ENCODE measurements at regions not wholly inside any gene's neighbourhood (a gene's known extent, or its start where the extent isn't known, plus 50 kb on each side); places are given as distances from the start of the nearest gene placed in this dataset.

DNA sequence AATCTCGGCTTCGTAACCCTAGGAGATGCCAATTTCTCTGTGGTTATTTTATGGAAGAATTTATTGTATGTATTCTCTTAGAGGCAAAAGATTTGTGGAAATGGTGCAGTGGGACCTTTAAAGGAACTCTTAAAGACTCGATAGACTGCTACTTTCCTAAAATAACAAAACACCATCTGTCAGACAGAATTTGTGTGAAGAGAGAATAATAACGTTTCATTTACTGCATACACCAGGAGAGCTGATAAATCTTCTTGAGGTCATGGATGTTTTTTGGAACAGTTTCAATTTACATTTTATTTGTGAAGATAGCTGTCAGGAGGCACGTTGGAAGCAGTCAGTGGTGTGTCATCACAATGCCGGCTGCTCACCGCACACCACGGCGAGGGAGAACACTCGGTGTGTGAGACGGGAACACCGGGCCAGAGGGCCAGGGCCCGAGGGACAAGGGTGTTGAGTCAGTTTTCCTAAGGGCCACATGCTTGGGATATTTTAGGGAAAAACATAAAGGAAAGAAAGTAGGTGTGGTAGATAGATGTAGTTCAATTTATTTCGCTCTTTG, 1681.0 kb upstream of the DDX18 start:
- H3K9me3 ChIP-seq, result no peaks in the 10 kb centered on the region
- no peak for DNase-seq
- no peaks in the 10 kb centered on the region for H3K4me1 ChIP-seq
- no peaks in the 10 kb centered on the region for H3K27me3 ChIP-seq
- no peaks in the 10 kb centered on the region for H3K36me3 ChIP-seq
- H3K4me3 ChIP-seq (ENCODE audit: low read depth, low read length), result no peak overlapping the region
- TF ChIP-seq, protein P1, sequence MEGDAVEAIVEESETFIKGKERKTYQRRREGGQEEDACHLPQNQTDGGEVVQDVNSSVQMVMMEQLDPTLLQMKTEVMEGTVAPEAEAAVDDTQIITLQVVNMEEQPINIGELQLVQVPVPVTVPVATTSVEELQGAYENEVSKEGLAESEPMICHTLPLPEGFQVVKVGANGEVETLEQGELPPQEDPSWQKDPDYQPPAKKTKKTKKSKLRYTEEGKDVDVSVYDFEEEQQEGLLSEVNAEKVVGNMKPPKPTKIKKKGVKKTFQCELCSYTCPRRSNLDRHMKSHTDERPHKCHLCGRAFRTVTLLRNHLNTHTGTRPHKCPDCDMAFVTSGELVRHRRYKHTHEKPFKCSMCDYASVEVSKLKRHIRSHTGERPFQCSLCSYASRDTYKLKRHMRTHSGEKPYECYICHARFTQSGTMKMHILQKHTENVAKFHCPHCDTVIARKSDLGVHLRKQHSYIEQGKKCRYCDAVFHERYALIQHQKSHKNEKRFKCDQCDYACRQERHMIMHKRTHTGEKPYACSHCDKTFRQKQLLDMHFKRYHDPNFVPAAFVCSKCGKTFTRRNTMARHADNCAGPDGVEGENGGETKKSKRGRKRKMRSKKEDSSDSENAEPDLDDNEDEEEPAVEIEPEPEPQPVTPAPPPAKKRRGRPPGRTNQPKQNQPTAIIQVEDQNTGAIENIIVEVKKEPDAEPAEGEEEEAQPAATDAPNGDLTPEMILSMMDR (IDR thresholded peaks at IDR 0.05; ENCODE audit: low read depth, low read length), result no peak

DNA sequence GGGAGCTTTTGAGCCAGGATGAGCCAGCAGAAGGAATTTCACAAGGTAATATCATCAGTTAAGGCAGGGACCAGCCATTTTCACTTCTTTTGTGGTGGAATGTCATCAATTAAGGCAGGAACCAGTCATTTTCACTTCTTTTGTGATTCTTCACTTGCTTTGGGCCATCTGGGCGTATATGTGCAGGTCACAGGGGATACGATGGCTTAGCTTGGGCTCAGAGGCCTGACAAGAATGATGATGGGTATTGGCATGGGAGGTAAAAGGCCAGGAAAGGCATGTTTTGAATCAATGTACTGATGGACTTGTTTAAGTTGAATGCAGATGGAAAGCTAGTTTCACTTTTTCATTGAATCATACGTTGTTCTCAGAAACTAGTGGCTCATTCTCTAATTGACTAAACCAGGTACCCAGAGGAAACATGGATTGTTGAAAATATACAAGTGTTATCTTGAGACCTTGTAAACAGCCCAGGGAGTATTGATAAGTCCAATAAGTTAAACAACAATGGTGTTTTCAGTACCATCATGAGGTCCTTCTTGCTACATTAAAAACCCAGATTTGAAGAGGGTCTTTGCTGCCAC, 1672.5 kb upstream of the DDX18 start:
- no peaks in the 10 kb centered on the region for H3K36me3 ChIP-seq
- no peak for DNase-seq
- no peaks in the 10 kb centered on the region for H3K4me1 ChIP-seq
- H3K4me3 ChIP-seq (ENCODE audit: low read depth, low read length), result no peak overlapping the region
- H3K27me3 ChIP-seq, result no peaks in the 10 kb centered on the region
- TF ChIP-seq, protein P1 (IDR thresholded peaks at IDR 0.05; ENCODE audit: low read depth, low read length), result no peak
- no peaks in the 10 kb centered on the region for H3K9me3 ChIP-seq

DNA sequence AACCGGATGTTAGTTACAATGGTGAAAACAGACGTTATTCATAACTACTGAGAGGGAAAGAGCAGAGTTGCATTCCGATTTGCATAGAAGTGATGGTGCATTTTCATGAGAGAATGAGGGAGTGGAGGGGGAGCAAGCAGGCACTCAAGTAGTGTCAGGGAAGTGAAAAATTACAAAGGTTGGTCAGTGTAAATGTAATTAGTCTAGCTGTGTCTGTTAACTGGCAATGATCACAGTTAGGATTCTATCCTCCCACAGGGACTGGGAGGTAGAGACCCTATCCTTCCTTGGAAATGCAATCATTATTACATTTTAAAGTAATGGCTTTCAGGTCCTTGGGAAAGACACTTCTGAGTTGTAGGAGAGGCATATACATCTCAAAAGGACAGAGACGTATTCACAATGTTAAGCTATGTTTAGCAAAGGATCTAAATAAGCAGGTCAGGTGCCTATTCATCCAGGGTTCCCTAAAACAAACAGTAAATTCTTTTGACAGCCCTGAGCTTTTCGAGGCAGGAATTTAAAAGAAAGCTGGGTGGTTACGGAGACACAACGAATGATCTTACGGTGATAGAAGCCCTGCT, 1671.8 kb upstream of the DDX18 start:
- DNase-seq, result no peak
- Histone ChIP-seq H3K4me1 (no peaks in the 10 kb centered on the region), H3K9me3 (no peaks in the 10 kb centered on the region), H3K4me3 (ENCODE audit: low read depth, low read length) (no peak overlapping the region), H3K27me3 (no peaks in the 10 kb centered on the region), H3K36me3 (no peaks in the 10 kb centered on the region)
- TF ChIP-seq, protein P1 (IDR thresholded peaks at IDR 0.05; ENCODE audit: low read depth, low read length), result no peak

DNA sequence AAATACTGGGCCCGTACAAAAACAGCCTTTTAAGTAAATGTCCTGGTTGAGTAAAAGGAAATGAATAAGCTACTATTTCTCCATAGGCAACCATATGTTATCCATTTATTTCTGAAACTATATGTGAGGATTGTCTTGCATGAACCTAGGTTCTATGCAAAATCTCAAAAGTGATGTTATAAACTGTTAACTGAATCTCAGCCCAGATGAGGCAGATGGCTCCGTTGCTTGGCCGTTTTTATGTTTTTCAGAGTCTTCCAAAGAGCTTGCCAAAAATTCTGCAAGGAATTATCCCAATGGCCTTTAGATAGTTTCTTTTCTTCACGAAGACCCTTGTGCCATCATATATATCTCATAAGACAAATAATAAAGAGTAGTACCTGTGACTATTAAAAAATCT, 1669.5 kb upstream of the DDX18 start:
- H3K4me1 ChIP-seq, result no peaks in the 10 kb centered on the region
- H3K4me3 ChIP-seq (ENCODE audit: low read depth, low read length), result no peak overlapping the region
- no peaks in the 10 kb centered on the region for H3K36me3 ChIP-seq
- TF ChIP-seq, protein P1 (IDR thresholded peaks at IDR 0.05; ENCODE audit: low read depth, low read length), result no peak
- no peak for DNase-seq
- no peaks in the 10 kb centered on the region for H3K9me3 ChIP-seq
- H3K27me3 ChIP-seq, result no peaks in the 10 kb centered on the region

DNA sequence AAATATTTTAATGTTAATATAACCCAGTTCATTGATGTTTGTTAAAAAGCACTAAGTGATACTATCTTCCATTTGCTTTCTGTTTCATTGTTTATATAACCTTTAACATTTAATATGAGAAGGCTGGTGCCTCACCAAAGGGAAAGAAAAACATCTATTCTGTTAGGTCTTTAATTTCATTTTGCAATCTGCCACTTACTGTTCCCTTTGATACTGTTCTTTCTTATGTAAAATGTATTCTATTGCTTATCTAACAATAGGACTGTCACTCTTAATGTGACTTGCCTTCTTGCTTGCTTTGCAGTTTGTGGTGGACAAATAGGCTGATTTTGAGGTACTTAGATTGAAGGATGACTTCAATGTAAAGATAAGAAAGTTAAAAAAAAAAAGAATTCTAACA, 1666.1 kb upstream of the DDX18 start:
- no peaks in the 10 kb centered on the region for H3K27me3 ChIP-seq

DNA sequence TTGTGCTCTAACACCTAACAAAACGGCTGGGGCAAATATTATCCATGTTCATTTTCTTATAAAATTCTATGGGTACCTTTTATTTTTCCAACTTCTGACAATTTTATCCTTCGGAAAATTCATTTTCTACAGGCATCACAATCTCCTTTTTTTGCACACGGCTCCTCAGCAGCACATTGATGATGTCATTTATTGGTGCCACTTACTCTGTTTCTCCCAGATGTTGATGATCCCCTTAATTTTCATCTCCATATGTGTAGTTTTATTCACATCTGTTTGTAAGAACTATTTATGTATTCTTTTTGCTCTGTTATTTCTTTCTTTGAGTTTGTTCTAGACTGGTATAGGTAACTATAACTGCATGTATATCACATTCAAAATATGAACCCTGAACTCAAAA, 1660.8 kb upstream of the DDX18 start:
- no peak for DNase-seq
- H3K4me1 ChIP-seq, result no peaks in the 10 kb centered on the region
- H3K4me3 ChIP-seq (ENCODE audit: low read depth, low read length), result no peak overlapping the region
- H3K27me3 ChIP-seq, result no peaks in the 10 kb centered on the region
- TF ChIP-seq, protein P1 (IDR thresholded peaks at IDR 0.05; ENCODE audit: low read depth, low read length), result no peak
- H3K36me3 ChIP-seq, result no peaks in the 10 kb centered on the region
- H3K9me3 ChIP-seq, result no peaks in the 10 kb centered on the region

More for the DNA sequence above, 1666.1 kb upstream of the DDX18 start:
- H3K4me1 ChIP-seq, result no peaks in the 10 kb centered on the region
- H3K4me3 ChIP-seq (ENCODE audit: low read depth, low read length), result no peak overlapping the region
- TF ChIP-seq, protein P1 (IDR thresholded peaks at IDR 0.05; ENCODE audit: low read depth, low read length), result no peak
- no peaks in the 10 kb centered on the region for H3K9me3 ChIP-seq
- no peaks in the 10 kb centered on the region for H3K36me3 ChIP-seq
- no peak for DNase-seq
